ENCODE measurements at regions not wholly inside any gene's neighbourhood (a gene's known extent, or its start where the extent isn't known, plus 50 kb on each side); places are given as distances from the start of the nearest gene placed in this dataset.

- no peak for FAIRE-seq
These were observed 349.4 kb upstream of the SEMA6D start for GRCh38 chr15:47367726-47368390.

DNA sequence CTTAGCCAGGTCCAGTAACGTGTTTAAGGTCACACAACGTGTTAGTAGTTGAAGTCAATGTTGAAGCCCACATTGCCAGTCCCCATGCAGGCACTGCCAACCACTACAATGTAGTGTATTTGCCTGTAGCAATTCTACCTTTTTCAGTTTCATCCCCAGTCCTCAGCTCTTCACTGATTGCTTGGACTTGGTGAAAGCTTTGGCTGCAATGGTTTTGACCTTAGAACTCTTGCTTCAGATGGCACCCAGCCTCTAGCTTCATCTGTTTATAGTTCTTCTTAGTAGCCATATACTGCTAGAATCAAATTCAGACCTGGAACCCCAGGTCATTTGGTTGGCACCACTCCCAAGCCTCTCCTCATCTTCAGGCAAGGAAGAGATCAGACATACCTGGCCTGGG, 345.4 kb upstream of the SEMA6D start:
- H3K36me3 ChIP-seq (ENCODE audit: control insufficient read depth in 2 of 2, insufficient read depth in 2 of 2, low read length in 1 of 2), result no peaks in the 10 kb centered on the region
- no peak for FAIRE-seq
- ChIA-PET SMC1A (ENCODE audit: uncharacterized antibody, unreplicated experiment) (no interaction called here), CTCF (no interaction called here), RAD21 (ENCODE audit: unreplicated experiment) (no interaction called here), POLR2A (no interaction called here)
- no peak overlapping the region for H3K9ac ChIP-seq (ENCODE audit: control insufficient read depth, insufficient read depth, low read length)
- WGBS (ENCODE audit: insufficient coverage, insufficient replicate concordance, low lambda C conversion rate, missing lambda C conversion rate), result 0% methylated on average over 2 of the region's 2 CpGs
- no peak overlapping the region for H2AFZ ChIP-seq (ENCODE audit: control insufficient read depth, low read depth, low read length)
- no peak for ATAC-seq
- no peaks in the 10 kb centered on the region for H3K79me2 ChIP-seq (ENCODE audit: control insufficient read depth, insufficient read depth, low read length)
- intact Hi-C loops (cut with micrococcal nuclease; ENCODE audit: unreplicated experiment) (no loop called here), in situ Hi-C loops (cut with MboI) (no loop called here)
- H3K4me1 ChIP-seq (ENCODE audit: control insufficient read depth, insufficient read depth, low read length), result no peaks in the 10 kb centered on the region
- H3K27ac ChIP-seq (ENCODE audit: control insufficient read depth, insufficient read depth), result no peak overlapping the region
- H3K4me3 ChIP-seq, result no peak overlapping the region
- no peak for DNase-seq (ENCODE audit: low read depth, low spot score)
- H3K27me3 ChIP-seq (replicated peaks in 1 of 2; ENCODE audit: control insufficient read depth in 2 of 2, insufficient read depth in 2 of 2, low read length in 1 of 2), result no peaks in the 10 kb centered on the region
- no peaks in the 10 kb centered on the region for H4K20me1 ChIP-seq (ENCODE audit: control insufficient read depth, insufficient read depth)
- H3K9me3 ChIP-seq (replicated peaks; ENCODE audit: control insufficient read depth, insufficient read depth, low read length), result no peaks in the 10 kb centered on the region; the same call in 2 of the 3 replicates
- BruUV-seq (replicated peaks), result no TSS peak
- no peak overlapping the region for H3K4me2 ChIP-seq (ENCODE audit: control insufficient read depth, insufficient read depth)
- TF ChIP-seq, protein P1, sequence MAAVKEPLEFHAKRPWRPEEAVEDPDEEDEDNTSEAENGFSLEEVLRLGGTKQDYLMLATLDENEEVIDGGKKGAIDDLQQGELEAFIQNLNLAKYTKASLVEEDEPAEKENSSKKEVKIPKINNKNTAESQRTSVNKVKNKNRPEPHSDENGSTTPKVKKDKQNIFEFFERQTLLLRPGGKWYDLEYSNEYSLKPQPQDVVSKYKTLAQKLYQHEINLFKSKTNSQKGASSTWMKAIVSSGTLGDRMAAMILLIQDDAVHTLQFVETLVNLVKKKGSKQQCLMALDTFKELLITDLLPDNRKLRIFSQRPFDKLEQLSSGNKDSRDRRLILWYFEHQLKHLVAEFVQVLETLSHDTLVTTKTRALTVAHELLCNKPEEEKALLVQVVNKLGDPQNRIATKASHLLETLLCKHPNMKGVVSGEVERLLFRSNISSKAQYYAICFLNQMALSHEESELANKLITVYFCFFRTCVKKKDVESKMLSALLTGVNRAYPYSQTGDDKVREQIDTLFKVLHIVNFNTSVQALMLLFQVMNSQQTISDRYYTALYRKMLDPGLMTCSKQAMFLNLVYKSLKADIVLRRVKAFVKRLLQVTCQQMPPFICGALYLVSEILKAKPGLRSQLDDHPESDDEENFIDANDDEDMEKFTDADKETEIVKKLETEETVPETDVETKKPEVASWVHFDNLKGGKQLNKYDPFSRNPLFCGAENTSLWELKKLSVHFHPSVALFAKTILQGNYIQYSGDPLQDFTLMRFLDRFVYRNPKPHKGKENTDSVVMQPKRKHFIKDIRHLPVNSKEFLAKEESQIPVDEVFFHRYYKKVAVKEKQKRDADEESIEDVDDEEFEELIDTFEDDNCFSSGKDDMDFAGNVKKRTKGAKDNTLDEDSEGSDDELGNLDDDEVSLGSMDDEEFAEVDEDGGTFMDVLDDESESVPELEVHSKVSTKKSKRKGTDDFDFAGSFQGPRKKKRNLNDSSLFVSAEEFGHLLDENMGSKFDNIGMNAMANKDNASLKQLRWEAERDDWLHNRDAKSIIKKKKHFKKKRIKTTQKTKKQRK (IDR thresholded peaks at IDR 0.05; ENCODE audit: low read depth, low read length), result no peak
- no peak for TF ChIP-seq HDAC2 (IDR thresholded peaks at IDR 0.05)
- TF ChIP-seq KLF5 (IDR thresholded peaks at IDR 0.05; ENCODE audit: partially characterized antibody), result no peak
- TF ChIP-seq, protein P2, sequence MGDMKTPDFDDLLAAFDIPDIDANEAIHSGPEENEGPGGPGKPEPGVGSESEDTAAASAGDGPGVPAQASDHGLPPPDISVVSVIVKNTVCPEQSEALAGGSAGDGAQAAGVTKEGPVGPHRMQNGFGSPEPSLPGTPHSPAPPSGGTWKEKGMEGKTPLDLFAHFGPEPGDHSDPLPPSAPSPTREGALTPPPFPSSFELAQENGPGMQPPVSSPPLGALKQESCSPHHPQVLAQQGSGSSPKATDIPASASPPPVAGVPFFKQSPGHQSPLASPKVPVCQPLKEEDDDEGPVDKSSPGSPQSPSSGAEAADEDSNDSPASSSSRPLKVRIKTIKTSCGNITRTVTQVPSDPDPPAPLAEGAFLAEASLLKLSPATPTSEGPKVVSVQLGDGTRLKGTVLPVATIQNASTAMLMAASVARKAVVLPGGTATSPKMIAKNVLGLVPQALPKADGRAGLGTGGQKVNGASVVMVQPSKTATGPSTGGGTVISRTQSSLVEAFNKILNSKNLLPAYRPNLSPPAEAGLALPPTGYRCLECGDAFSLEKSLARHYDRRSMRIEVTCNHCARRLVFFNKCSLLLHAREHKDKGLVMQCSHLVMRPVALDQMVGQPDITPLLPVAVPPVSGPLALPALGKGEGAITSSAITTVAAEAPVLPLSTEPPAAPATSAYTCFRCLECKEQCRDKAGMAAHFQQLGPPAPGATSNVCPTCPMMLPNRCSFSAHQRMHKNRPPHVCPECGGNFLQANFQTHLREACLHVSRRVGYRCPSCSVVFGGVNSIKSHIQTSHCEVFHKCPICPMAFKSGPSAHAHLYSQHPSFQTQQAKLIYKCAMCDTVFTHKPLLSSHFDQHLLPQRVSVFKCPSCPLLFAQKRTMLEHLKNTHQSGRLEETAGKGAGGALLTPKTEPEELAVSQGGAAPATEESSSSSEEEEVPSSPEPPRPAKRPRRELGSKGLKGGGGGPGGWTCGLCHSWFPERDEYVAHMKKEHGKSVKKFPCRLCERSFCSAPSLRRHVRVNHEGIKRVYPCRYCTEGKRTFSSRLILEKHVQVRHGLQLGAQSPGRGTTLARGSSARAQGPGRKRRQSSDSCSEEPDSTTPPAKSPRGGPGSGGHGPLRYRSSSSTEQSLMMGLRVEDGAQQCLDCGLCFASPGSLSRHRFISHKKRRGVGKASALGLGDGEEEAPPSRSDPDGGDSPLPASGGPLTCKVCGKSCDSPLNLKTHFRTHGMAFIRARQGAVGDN (IDR thresholded peaks at IDR 0.05), result no peak

More at GRCh38 chr15:47367726-47368390, 349.4 kb upstream of the SEMA6D start:
- intact Hi-C loops (cut with micrococcal nuclease; ENCODE audit: unreplicated experiment), result no loop called here
- Histone ChIP-seq H3K9ac (ENCODE audit: control insufficient read depth, insufficient read depth, low read length) (no peak overlapping the region), H3K27me3 (replicated peaks in 1 of 2; ENCODE audit: control insufficient read depth in 2 of 2, insufficient read depth in 2 of 2, low read length in 1 of 2) (no peaks in the 10 kb centered on the region), H3K4me1 (ENCODE audit: control insufficient read depth, insufficient read depth, low read length) (no peaks in the 10 kb centered on the region), H3K4me3 (no peak overlapping the region), H3K79me2 (ENCODE audit: control insufficient read depth, insufficient read depth, low read length) (no peaks in the 10 kb centered on the region), H3K4me2 (ENCODE audit: control insufficient read depth, insufficient read depth) (no peak overlapping the region), H4K20me1 (ENCODE audit: control insufficient read depth, insufficient read depth) (no peaks in the 10 kb centered on the region), H3K27ac (ENCODE audit: control insufficient read depth, insufficient read depth) (no peak overlapping the region), H2AFZ (ENCODE audit: control insufficient read depth, low read depth, low read length) (no peak overlapping the region), H3K36me3 (ENCODE audit: control insufficient read depth in 2 of 2, insufficient read depth in 2 of 2, low read length in 1 of 2) (no peaks in the 10 kb centered on the region), H3K9me3 (replicated peaks; ENCODE audit: control insufficient read depth, insufficient read depth, low read length) (no peaks in the 10 kb centered on the region; the same call in 2 of the 3 replicates)
- CTCF ChIA-PET, result no interaction called here
- RAD21 ChIA-PET (ENCODE audit: unreplicated experiment), result no interaction called here
- no TSS peak for BruUV-seq (replicated peaks)
- POLR2A ChIA-PET, result no interaction called here
- SMC1A ChIA-PET (ENCODE audit: uncharacterized antibody, unreplicated experiment), result no interaction called here
- no peak for DNase-seq (ENCODE audit: low read depth, low spot score)
- TF ChIP-seq SIX5 (IDR thresholded peaks at IDR 0.05; ENCODE audit: low read depth, low read length, severe bottlenecking), result no peak
- no peak for TF ChIP-seq NR2F1 (conservative IDR thresholded peaks at IDR 0.05)
- TF ChIP-seq BCL3 (IDR thresholded peaks at IDR 0.05; ENCODE audit: borderline replicate concordance, insufficient read depth, low read depth, low read length, poor library complexity, severe bottlenecking), result no peak
- WGBS (ENCODE audit: insufficient coverage, insufficient replicate concordance, low lambda C conversion rate, missing lambda C conversion rate), result 21% methylated on average over 3 of the region's 3 CpGs
- ATAC-seq, result no peak
- in situ Hi-C loops (cut with MboI), result no loop called here

All from GM12878 (cell line).